HFF-Myc (cell line): ENCODE measurements at regions not wholly inside any gene's neighbourhood (a gene's known extent, or its start where the extent isn't known, plus 50 kb on each side); places are given as distances from the start of the nearest gene placed in this dataset.
"Not testable (repeated sequence)": the region's sequence is repeated elsewhere in the genome, so short reads cannot be mapped to it uniquely, and the experiment has no call there.

Experiments used
- DNase-seq: peaks from one replicate; pipeline ENCODE4 v3.0.0-alpha.2; 2011; ENCODE audit warnings: low read depth; ENCODE audit errors: extremely low read depth
- H3K4me3 ChIP-seq: replicated peaks from 2 replicates; pipeline ENCODE4 v1.5.1; 2011; ENCODE audit warnings: low read depth, mild to moderate bottlenecking, control low read depth, low read length
- CTCF ChIP-seq: IDR thresholded peaks from 2 replicates; pipeline ENCODE4 v1.5.1; 2012; ENCODE audit warnings: mild to moderate bottlenecking, low read depth, low read length, control low read depth; ENCODE audit errors: missing control alignments

- no peak overlapping the region for H3K4me3 ChIP-seq
- DNase-seq = no peak
- TF ChIP-seq CTCF = no peak
Measured at GRCh38 chr1:221246067-221246466, 366.8 kb downstream of the HLX start.

- no peak for DNase-seq
- H3K4me3 ChIP-seq = no peak overlapping the region
- no peak for TF ChIP-seq CTCF
Measured at GRCh38 chr1:221246628-221247415, 367.6 kb downstream of the HLX start.

- DNase-seq = no peak
- no peak for TF ChIP-seq CTCF
- no peak overlapping the region for H3K4me3 ChIP-seq
Measured at GRCh38 chr1:221251580-221251979, 372.3 kb downstream of the HLX start.

- DNase-seq = no peak
- no peak for TF ChIP-seq CTCF
- no peak overlapping the region for H3K4me3 ChIP-seq
Measured at GRCh38 chr1:221254813-221255212, 375.6 kb downstream of the HLX start.

GRCh38 chr1:221256773-221257172, 377.5 kb downstream of the HLX start:
- H3K4me3 ChIP-seq = no peak overlapping the region
- DNase-seq = no peak
- TF ChIP-seq CTCF = no peak

- DNase-seq, H3K4me3 ChIP-seq: not testable (repeated sequence)
Measured at GRCh38 chr1:221257548-221257947, 378.3 kb downstream of the HLX start.

- DNase-seq = not testable (repeated sequence)
Measured at GRCh38 chr1:221262677-221263076, 383.4 kb downstream of the HLX start.

More at GRCh38 chr1:221262677-221263076, 383.4 kb downstream of the HLX start:
- not testable (repeated sequence) for H3K4me3 ChIP-seq
